NCI-H226 (cell line): ENCODE measurements at regions not wholly inside any gene's neighbourhood (a gene's known extent, or its start where the extent isn't known, plus 50 kb on each side); places are given as distances from the start of the nearest gene placed in this dataset.
A peak's percentile ranks its signal among the peaks of the same experiment; 100 is the strongest.

ENCODE experiments used
- DNase-seq: peaks from one replicate; pipeline ENCODE4 v3.0.0-alpha.2; 2015

GRCh38 chr18:51862051-51862715 is 477.8 kb upstream of the DCC start:
- no peak for DNase-seq

- no peak for DNase-seq
Measured at GRCh38 chr18:51864219-51864965, 475.6 kb upstream of the DCC start.

GRCh38 chr18:51865538-51865937 is 474.5 kb upstream of the DCC start:
- DNase-seq, result no peak

- DNase-seq, result no peak
Measured at GRCh38 chr18:51867767-51868166, 472.2 kb upstream of the DCC start.

GRCh38 chr18:51878724-51879123 is 461.3 kb upstream of the DCC start:
- DNase-seq, result no peak

- DNase-seq, result no peak
Measured at GRCh38 chr18:51879329-51879728, 460.7 kb upstream of the DCC start.

- no peak for DNase-seq
Measured at GRCh38 chr18:51881394-51881793, 458.6 kb upstream of the DCC start.

- DNase-seq, result no peak
Measured at GRCh38 chr18:51884039-51884438, 456.0 kb upstream of the DCC start.

- DNase-seq, result peak; percentile 35
Measured at GRCh38 chr18:51890762-51891161, 449.2 kb upstream of the DCC start.

- no peak for DNase-seq
Measured at GRCh38 chr18:51891876-51892275, 448.1 kb upstream of the DCC start.

GRCh38 chr18:51897884-51898283 is 442.1 kb upstream of the DCC start:
- DNase-seq, result no peak

GRCh38 chr18:51907687-51908597 is 432.1 kb upstream of the DCC start:
- no peak for DNase-seq

- no peak for DNase-seq
Measured at GRCh38 chr18:51908598-51908944, 431.4 kb upstream of the DCC start.

GRCh38 chr18:51911584-51911983 is 428.4 kb upstream of the DCC start:
- DNase-seq, result no peak

- DNase-seq, result no peak
Measured at GRCh38 chr18:51912381-51912780, 427.6 kb upstream of the DCC start.

GRCh38 chr18:51915176-51915575 is 424.8 kb upstream of the DCC start:
- DNase-seq, result no peak

- no peak for DNase-seq
Measured at GRCh38 chr18:51921862-51922261, 418.1 kb upstream of the DCC start.

- DNase-seq, result no peak
Measured at GRCh38 chr18:51933903-51934302, 406.1 kb upstream of the DCC start.

GRCh38 chr18:51936115-51936514 is 403.9 kb upstream of the DCC start:
- DNase-seq, result no peak

GRCh38 chr18:51941999-51942398 is 398.0 kb upstream of the DCC start:
- DNase-seq, result no peak

GRCh38 chr18:51943281-51943680 is 396.7 kb upstream of the DCC start:
- DNase-seq, result no peak

GRCh38 chr18:51946946-51947345 is 393.1 kb upstream of the DCC start:
- no peak for DNase-seq

- no peak for DNase-seq
Measured at GRCh38 chr18:51952844-51953243, 387.2 kb upstream of the DCC start.

- DNase-seq, result no peak
Measured at GRCh38 chr18:51953521-51953920, 386.5 kb upstream of the DCC start.
